ENCODE measurements at regions not wholly inside any gene's neighbourhood (a gene's known extent, or its start where the extent isn't known, plus 50 kb on each side); places are given as distances from the start of the nearest gene placed in this dataset.
"Not testable (repeated sequence)": the region's sequence is repeated elsewhere in the genome, so short reads cannot be mapped to it uniquely, and the experiment has no call there.

- Histone ChIP-seq H3K4me1 (no peaks in the 10 kb centered on the region), H3K9me3 (no peaks in the 10 kb centered on the region), H3K4me3 (no peak overlapping the region), H3K36me3 (no peaks in the 10 kb centered on the region), H3K27ac (no peak overlapping the region), H3K27me3 (no peaks in the 10 kb centered on the region)
- no peak for TF ChIP-seq CTCF (IDR thresholded peaks at IDR 0.05)
- no peak for DNase-seq (ENCODE audit: low spot score in 2 of 2)
- intact Hi-C loops (cut with DNase I) = no loop called here
These were observed 212.4 kb upstream of the CACNA2D1 start for GRCh38 chr7:82655965-82656364.

GRCh38 chr7:82650095-82650494 lies 206.5 kb upstream of the CACNA2D1 start:
- H3K4me3 ChIP-seq; intact Hi-C loops (cut with DNase I); H3K9me3 ChIP-seq; H3K27me3 ChIP-seq; H3K27ac ChIP-seq; H3K36me3 ChIP-seq; DNase-seq (ENCODE audit: low spot score in 2 of 2); H3K4me1 ChIP-seq: not testable (repeated sequence)

- intact Hi-C loops (cut with DNase I) = no loop called here
- DNase-seq (ENCODE audit: low spot score in 2 of 2) = no peak
- no peak for TF ChIP-seq CTCF (IDR thresholded peaks at IDR 0.05)
These were observed 190.0 kb upstream of the CACNA2D1 start for GRCh38 chr7:82633592-82633991.

GRCh38 chr7:82631998-82632397 lies 188.4 kb upstream of the CACNA2D1 start:
- no peak for DNase-seq (ENCODE audit: low spot score in 2 of 2)
- TF ChIP-seq CTCF (IDR thresholded peaks at IDR 0.05) = no peak
- Histone ChIP-seq H3K4me3 (no peak overlapping the region), H3K4me1 (no peaks in the 10 kb centered on the region), H3K27me3 (no peaks in the 10 kb centered on the region), H3K9me3 (no peaks in the 10 kb centered on the region), H3K27ac (no peak overlapping the region), H3K36me3 (no peaks in the 10 kb centered on the region)
- intact Hi-C loops (cut with DNase I) = no loop called here

More at GRCh38 chr7:82633592-82633991, 190.0 kb upstream of the CACNA2D1 start:
- Histone ChIP-seq H3K36me3 (no peaks in the 10 kb centered on the region), H3K4me3 (no peak overlapping the region), H3K9me3 (no peaks in the 10 kb centered on the region), H3K27ac (no peak overlapping the region), H3K27me3 (no peaks in the 10 kb centered on the region), H3K4me1 (no peaks in the 10 kb centered on the region)

- H3K9me3 ChIP-seq = no peaks in the 10 kb centered on the region
- H3K4me3 ChIP-seq = no peak overlapping the region
- intact Hi-C loops (cut with DNase I) = no loop called here
- H3K27me3 ChIP-seq = no peaks in the 10 kb centered on the region
- no peak for DNase-seq (ENCODE audit: low spot score in 2 of 2)
- no peak for TF ChIP-seq CTCF (IDR thresholded peaks at IDR 0.05)
- no peaks in the 10 kb centered on the region for H3K36me3 ChIP-seq
- no peaks in the 10 kb centered on the region for H3K4me1 ChIP-seq
- no peak overlapping the region for H3K27ac ChIP-seq
These were observed 186.0 kb upstream of the CACNA2D1 start for GRCh38 chr7:82629583-82629982.

- Histone ChIP-seq H3K4me3 (no peak overlapping the region), H3K4me1 (no peaks in the 10 kb centered on the region), H3K36me3 (no peaks in the 10 kb centered on the region), H3K27me3 (no peaks in the 10 kb centered on the region), H3K9me3 (no peaks in the 10 kb centered on the region), H3K27ac (no peak overlapping the region)
- intact Hi-C loops (cut with DNase I) = no loop called here
- no peak for DNase-seq (ENCODE audit: low spot score in 2 of 2)
- no peak for TF ChIP-seq CTCF (IDR thresholded peaks at IDR 0.05)
These were observed 181.8 kb upstream of the CACNA2D1 start for GRCh38 chr7:82625377-82625776.
